Esophagus muscularis mucosa (tissue), 4 donors: ENCODE measurements at regions not wholly inside any gene's neighbourhood (a gene's known extent, or its start where the extent isn't known, plus 50 kb on each side); places are given as distances from the start of the nearest gene placed in this dataset.

Source experiments
- EP300 ChIP-seq: sonication (generic); formaldehyde crosslinking; IDR thresholded peaks from one replicate; pipeline ENCODE4 v1.6.1; 2017; ENCODE audit warnings: antibody characterized with exemption
- POLR2A ChIP-seq: fragments of 450-650 bp; IDR thresholded peaks from one replicate; pipeline ENCODE4 v1.6.1; 2017; ENCODE audit warnings: antibody characterized with exemption, moderate library complexity, mild to moderate bottlenecking, low read depth
- POLR2AphosphoS5 ChIP-seq, 2 donors: sonication (generic); formaldehyde crosslinking; IDR thresholded peaks; one replicate each; pipeline ENCODE4 v1.6.1; 2017; ENCODE audit warnings: antibody characterized with exemption in 2 of 2
- TF ChIP-seq, protein P1 (sequence below), 3 experiments: fragments of 200-600 bp in 2 of 3; fragments of 450-650 bp in 1 of 3; sonication (generic) in 2 of 3; IDR thresholded peaks; one replicate each; pipeline ENCODE4 v1.5.1; 2017 to 2019; ENCODE audit warnings: antibody characterized with exemption in 3 of 3, mild to moderate bottlenecking in 2 of 3, moderate library complexity in 1 of 3

GRCh38 chr4:126960760-126961159 is 672.0 kb upstream of the INTU start:
- TF ChIP-seq, protein P1, sequence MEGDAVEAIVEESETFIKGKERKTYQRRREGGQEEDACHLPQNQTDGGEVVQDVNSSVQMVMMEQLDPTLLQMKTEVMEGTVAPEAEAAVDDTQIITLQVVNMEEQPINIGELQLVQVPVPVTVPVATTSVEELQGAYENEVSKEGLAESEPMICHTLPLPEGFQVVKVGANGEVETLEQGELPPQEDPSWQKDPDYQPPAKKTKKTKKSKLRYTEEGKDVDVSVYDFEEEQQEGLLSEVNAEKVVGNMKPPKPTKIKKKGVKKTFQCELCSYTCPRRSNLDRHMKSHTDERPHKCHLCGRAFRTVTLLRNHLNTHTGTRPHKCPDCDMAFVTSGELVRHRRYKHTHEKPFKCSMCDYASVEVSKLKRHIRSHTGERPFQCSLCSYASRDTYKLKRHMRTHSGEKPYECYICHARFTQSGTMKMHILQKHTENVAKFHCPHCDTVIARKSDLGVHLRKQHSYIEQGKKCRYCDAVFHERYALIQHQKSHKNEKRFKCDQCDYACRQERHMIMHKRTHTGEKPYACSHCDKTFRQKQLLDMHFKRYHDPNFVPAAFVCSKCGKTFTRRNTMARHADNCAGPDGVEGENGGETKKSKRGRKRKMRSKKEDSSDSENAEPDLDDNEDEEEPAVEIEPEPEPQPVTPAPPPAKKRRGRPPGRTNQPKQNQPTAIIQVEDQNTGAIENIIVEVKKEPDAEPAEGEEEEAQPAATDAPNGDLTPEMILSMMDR (IDR thresholded peaks at IDR 0.05), result no peak
- no peak for TF ChIP-seq POLR2AphosphoS5 (IDR thresholded peaks at IDR 0.05)
- no peak for TF ChIP-seq EP300
- TF ChIP-seq POLR2A, result no peak
